Gastroesophageal sphincter (tissue), 3 donors: ENCODE measurements at regions not wholly inside any gene's neighbourhood (a gene's known extent, or its start where the extent isn't known, plus 50 kb on each side); places are given as distances from the start of the nearest gene placed in this dataset.

Experiments
- EP300 ChIP-seq: sonication (generic); formaldehyde crosslinking; IDR thresholded peaks from one replicate; pipeline ENCODE4 v1.6.1; 2017; ENCODE audit warnings: antibody characterized with exemption, mild to moderate bottlenecking
- POLR2A ChIP-seq, 2 donors: fragments of 450-650 bp; IDR thresholded peaks; one replicate each; pipeline ENCODE4 v1.6.1; 2017; ENCODE audit warnings: antibody characterized with exemption in 2 of 2, mild to moderate bottlenecking in 2 of 2, moderate library complexity in 1 of 2
- POLR2AphosphoS5 ChIP-seq: sonication (generic); formaldehyde crosslinking; IDR thresholded peaks from one replicate; pipeline ENCODE4 v1.6.1; 2017; ENCODE audit warnings: antibody characterized with exemption
- TF ChIP-seq, protein P1 (sequence below), 4 experiments: fragments of 200-600 bp in 2 of 4; fragments of 450-650 bp in 2 of 4; sonication (generic) in 1 of 4; IDR thresholded peaks; one replicate each; pipeline ENCODE4 v1.5.1; 2017 to 2019; ENCODE audit warnings: antibody characterized with exemption in 4 of 4, mild to moderate bottlenecking in 2 of 4, moderate library complexity in 2 of 4

DNA sequence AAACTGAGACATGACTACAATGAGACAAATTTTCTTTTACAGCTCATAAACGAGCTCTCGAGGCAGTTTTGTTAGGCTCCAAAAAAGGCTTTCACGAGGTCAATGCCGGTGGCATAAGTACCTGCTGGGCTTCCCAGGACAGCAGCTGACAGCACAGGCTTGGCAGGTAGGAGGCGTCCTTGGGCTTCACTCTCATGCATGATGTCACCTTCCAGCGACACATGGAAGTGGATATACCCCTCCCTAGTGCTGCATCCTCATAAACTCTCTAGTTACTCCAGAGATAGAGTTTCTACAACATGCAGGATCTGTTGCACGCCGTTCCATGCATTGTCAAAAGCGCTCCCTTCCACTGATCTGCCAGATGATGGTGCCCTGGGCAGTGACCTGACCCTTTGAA, 112.5 kb upstream of the PAXBP1 start:
- TF ChIP-seq POLR2AphosphoS5 (no peak), EP300 (no peak), POLR2A (IDR thresholded peaks at IDR 0.05) (no peak)
- TF ChIP-seq, protein P1, sequence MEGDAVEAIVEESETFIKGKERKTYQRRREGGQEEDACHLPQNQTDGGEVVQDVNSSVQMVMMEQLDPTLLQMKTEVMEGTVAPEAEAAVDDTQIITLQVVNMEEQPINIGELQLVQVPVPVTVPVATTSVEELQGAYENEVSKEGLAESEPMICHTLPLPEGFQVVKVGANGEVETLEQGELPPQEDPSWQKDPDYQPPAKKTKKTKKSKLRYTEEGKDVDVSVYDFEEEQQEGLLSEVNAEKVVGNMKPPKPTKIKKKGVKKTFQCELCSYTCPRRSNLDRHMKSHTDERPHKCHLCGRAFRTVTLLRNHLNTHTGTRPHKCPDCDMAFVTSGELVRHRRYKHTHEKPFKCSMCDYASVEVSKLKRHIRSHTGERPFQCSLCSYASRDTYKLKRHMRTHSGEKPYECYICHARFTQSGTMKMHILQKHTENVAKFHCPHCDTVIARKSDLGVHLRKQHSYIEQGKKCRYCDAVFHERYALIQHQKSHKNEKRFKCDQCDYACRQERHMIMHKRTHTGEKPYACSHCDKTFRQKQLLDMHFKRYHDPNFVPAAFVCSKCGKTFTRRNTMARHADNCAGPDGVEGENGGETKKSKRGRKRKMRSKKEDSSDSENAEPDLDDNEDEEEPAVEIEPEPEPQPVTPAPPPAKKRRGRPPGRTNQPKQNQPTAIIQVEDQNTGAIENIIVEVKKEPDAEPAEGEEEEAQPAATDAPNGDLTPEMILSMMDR (IDR thresholded peaks at IDR 0.05) = no peak
